PC-3 (cell line): ENCODE measurements at regions not wholly inside any gene's neighbourhood (a gene's known extent, or its start where the extent isn't known, plus 50 kb on each side); places are given as distances from the start of the nearest gene placed in this dataset.

ENCODE experiments used
- ATAC-seq: fragments of 200-7000 bp; cut with Tn5 transposase; 2 replicates; pipeline ENCODE4 v1.9.1; 2020; ENCODE audit warnings: mild to moderate bottlenecking, moderate library complexity
- BruUV-seq: library from RNA; stranded (reverse); fragments of 400-500 nt; replicated peaks from 2 replicates; lab custom pipeline; 2021; lab: Mats Ljungman, UMichigan
- CTCF ChIA-PET: fragments of 300-600 bp; sonication (Branson Sonifier 250); formaldehyde crosslinking; loops from one replicate; lab custom pipeline; 2022; ENCODE audit warnings: antibody characterized with exemption; lab: Charles Lee
- POLR2A ChIA-PET: fragments of 300-600 bp; sonication (Branson Sonifier 250); formaldehyde crosslinking; loops from one replicate; lab custom pipeline; 2022; ENCODE audit warnings: antibody characterized with exemption; ENCODE audit not compliant: unreplicated experiment; lab: Charles Lee
- DNase-seq: peaks from one replicate; pipeline ENCODE4 v3.0.0-alpha.2; 2015
- H2AFZ ChIP-seq: fragments of 300-600 bp; sonication (generic); 2 replicates; pipeline ENCODE4 v1.6.0; 2016; ENCODE audit warnings: antibody characterized with exemption, low read length
- H3F3A ChIP-seq: fragments of 300-600 bp; sonication (generic); one replicate; pipeline ENCODE4 v1.6.0; 2017; ENCODE audit warnings: antibody characterized with exemption, low read length, control low read depth, mild to moderate bottlenecking; ENCODE audit not compliant: unreplicated experiment
- H3K27ac ChIP-seq: fragments of 300-600 bp; sonication (generic); 2 replicates; pipeline ENCODE4 v1.5.1; 2016; ENCODE audit warnings: mild to moderate bottlenecking, low read length
- H3K27me3 ChIP-seq: fragments of 300-600 bp; sonication (generic); 2 replicates; pipeline ENCODE4 v1.6.1; 2016; ENCODE audit warnings: low read length, mixed read lengths
- H3K36me3 ChIP-seq: fragments of 300-600 bp; sonication (generic); 2 replicates; pipeline ENCODE4 v1.6.1; 2016; ENCODE audit warnings: low read depth, mixed run types, low read length, mixed read lengths
- H3K4me1 ChIP-seq: fragments of 300-600 bp; sonication (generic); 2 replicates; pipeline ENCODE4 v1.5.1; 2016; ENCODE audit warnings: low read length; ENCODE audit not compliant: insufficient read depth
- H3K4me2 ChIP-seq: fragments of 300-600 bp; sonication (generic); 2 replicates; pipeline ENCODE4 v1.6.0; 2016; ENCODE audit warnings: low read length
- H3K4me3 ChIP-seq: fragments of 300-600 bp; sonication (generic); 2 replicates; pipeline ENCODE4 v1.5.1; 2016; ENCODE audit warnings: mild to moderate bottlenecking, low read length, mixed read lengths
- H3K79me2 ChIP-seq: fragments of 300-600 bp; sonication (generic); 2 replicates; pipeline ENCODE4 v1.6.1; 2017; ENCODE audit warnings: low read length, mixed read lengths
- H3K9ac ChIP-seq: fragments of 300-600 bp; sonication (generic); 2 replicates; pipeline ENCODE4 v1.6.0; 2016; ENCODE audit warnings: mild to moderate bottlenecking, low read length
- H3K9me2 ChIP-seq: fragments of 300-600 bp; sonication (generic); replicated peaks from 2 replicates; pipeline ENCODE4 v1.6.1; 2016; ENCODE audit warnings: mixed run types, low read length, mixed read lengths
- H3K9me3 ChIP-seq: fragments of 300-600 bp; sonication (generic); 2 replicates; pipeline ENCODE4 v1.6.1; 2016; ENCODE audit warnings: low read length, mixed read lengths
- H4K20me1 ChIP-seq: fragments of 300-600 bp; sonication (generic); 2 replicates; pipeline ENCODE4 v1.6.1; 2016; ENCODE audit warnings: low read length, mixed read lengths
- CTCF ChIP-seq: fragments of 300-600 bp; sonication (generic); conservative IDR thresholded peaks from 2 replicates; pipeline ENCODE4 v1.5.1; 2017; ENCODE audit warnings: antibody characterized with exemption, low read depth, mild to moderate bottlenecking, low read length
- EZH2 ChIP-seq: fragments of 300-600 bp; sonication (generic); IDR thresholded peaks from one replicate; pipeline ENCODE4 v1.6.1; 2017; ENCODE audit warnings: antibody characterized with exemption, mild to moderate bottlenecking, low read length; ENCODE audit not compliant: unreplicated experiment
- EZH2phosphoT487 ChIP-seq: fragments of 300-600 bp; sonication (generic); IDR thresholded peaks from 2 replicates; pipeline ENCODE4 v1.6.1; 2018; ENCODE audit warnings: mild to moderate bottlenecking, antibody characterized with exemption, low read length, borderline replicate concordance
- intact Hi-C: fragments of 100-400 bp; cut with micrococcal nuclease; formaldehyde crosslinking; loops from 2 replicates; pipeline ENCODE4 v1.9.0; 2023

- no peak overlapping the region for H3K27ac ChIP-seq
- no peak overlapping the region for H3K4me2 ChIP-seq
- ATAC-seq = no peak
- H3K27me3 ChIP-seq = no peaks in the 10 kb centered on the region
- no peaks in the 10 kb centered on the region for H3K36me3 ChIP-seq
- no peaks in the 10 kb centered on the region for H3F3A ChIP-seq
- intact Hi-C loops = no loop called here
- TF ChIP-seq EZH2phosphoT487 (no peak), CTCF (no peak), EZH2 (no peak)
- H3K79me2 ChIP-seq = no peaks in the 10 kb centered on the region
- no peak overlapping the region for H2AFZ ChIP-seq
- ChIA-PET CTCF (no interaction called here), POLR2A (no interaction called here)
- no TSS peak for BruUV-seq
- H3K9me2 ChIP-seq = no peaks in the 10 kb centered on the region
- no peak overlapping the region for H3K4me3 ChIP-seq
- DNase-seq = no peak
- H4K20me1 ChIP-seq = no peaks in the 10 kb centered on the region
- H3K4me1 ChIP-seq = no peaks in the 10 kb centered on the region
- H3K9me3 ChIP-seq = no peaks in the 10 kb centered on the region
- no peak overlapping the region for H3K9ac ChIP-seq
These were observed 536.3 kb downstream of the SLC6A15 start for GRCh38 chr12:84376320-84376719.

- H3K9me3 ChIP-seq = no peaks in the 10 kb centered on the region
- no peak overlapping the region for H3K27ac ChIP-seq
- DNase-seq (peak; percentile 25), ATAC-seq (peak; percentile 53)
- H4K20me1 ChIP-seq = no peaks in the 10 kb centered on the region
- H3K79me2 ChIP-seq = no peaks in the 10 kb centered on the region
- CTCF ChIA-PET = no interaction called here
- intact Hi-C loops = no loop called here
- H3K4me2 ChIP-seq = no peak overlapping the region
- no peaks in the 10 kb centered on the region for H3K27me3 ChIP-seq
- H2AFZ ChIP-seq = no peak overlapping the region
- no peaks in the 10 kb centered on the region for H3K4me1 ChIP-seq
- no peaks in the 10 kb centered on the region for H3K36me3 ChIP-seq
- POLR2A ChIA-PET = no interaction called here
- no peaks in the 10 kb centered on the region for H3K9me2 ChIP-seq
- no peaks in the 10 kb centered on the region for H3F3A ChIP-seq
- TF ChIP-seq EZH2phosphoT487 = no peak
- TF ChIP-seq CTCF = no peak
- no peak for TF ChIP-seq EZH2
- no TSS peak for BruUV-seq
- H3K4me3 ChIP-seq = no peak overlapping the region
- no peak overlapping the region for H3K9ac ChIP-seq
These were observed 537.0 kb downstream of the SLC6A15 start for GRCh38 chr12:84375449-84376170.

GRCh38 chr12:84362552-84362897 is 550.1 kb downstream of the SLC6A15 start:
- ATAC-seq (no peak), DNase-seq (no peak)
- TF ChIP-seq EZH2 (no peak), CTCF (no peak), EZH2phosphoT487 (no peak)
- H2AFZ ChIP-seq = no peak overlapping the region
- CTCF ChIA-PET = no interaction called here
- no peaks in the 10 kb centered on the region for H4K20me1 ChIP-seq
- no peaks in the 10 kb centered on the region for H3K9me3 ChIP-seq
- H3K9me2 ChIP-seq = no peaks in the 10 kb centered on the region
- no peaks in the 10 kb centered on the region for H3K36me3 ChIP-seq
- H3K9ac ChIP-seq = no peak overlapping the region
- H3K4me3 ChIP-seq = no peak overlapping the region
- intact Hi-C loops = no loop called here
- no peak overlapping the region for H3K4me2 ChIP-seq
- H3F3A ChIP-seq = no peaks in the 10 kb centered on the region
- no peaks in the 10 kb centered on the region for H3K4me1 ChIP-seq
- no TSS peak for BruUV-seq
- H3K79me2 ChIP-seq = no peaks in the 10 kb centered on the region
- POLR2A ChIA-PET = no interaction called here
- no peaks in the 10 kb centered on the region for H3K27me3 ChIP-seq
- no peak overlapping the region for H3K27ac ChIP-seq
